SK-N-SH treated with all-trans-retinoic acid at 6 μM for 48 hours (cell line): ENCODE measurements at regions not wholly inside any gene's neighbourhood (a gene's known extent, or its start where the extent isn't known, plus 50 kb on each side); places are given as distances from the start of the nearest gene placed in this dataset.

Source experiments
- ATAC-seq: fragments of 200-7000 bp; cut with Tn5 transposase; 3 replicates; pipeline ENCODE4 v1.9.1; 2020; ENCODE audit warnings: mild to moderate bottlenecking, moderate library complexity
- ARNTL ChIP-seq: fragments of 450-650 bp; formaldehyde crosslinking; IDR thresholded peaks from 2 replicates; pipeline ENCODE4 v1.5.0; 2020; ENCODE audit warnings: low read depth, mild to moderate bottlenecking, moderate library complexity, borderline replicate concordance
- BACH2 ChIP-seq: fragments of 250-450 bp; sonication (Bioruptor Pico); IDR thresholded peaks from 2 replicates; pipeline ENCODE4 v1.9.0; 2021; ENCODE audit warnings: mild to moderate bottlenecking, borderline replicate concordance
- CSDC2 ChIP-seq: fragments of 250-450 bp; sonication (Bioruptor Pico); IDR thresholded peaks from 2 replicates; pipeline ENCODE4 v1.5.0; 2020; ENCODE audit warnings: mild to moderate bottlenecking, moderate library complexity
- ESRRG ChIP-seq: fragments of 250-450 bp; sonication (Bioruptor Pico); IDR thresholded peaks from 2 replicates; pipeline ENCODE4 v1.6.1; 2021; ENCODE audit warnings: mild to moderate bottlenecking
- GLIS3 ChIP-seq: fragments of 250-450 bp; sonication (Bioruptor Pico); IDR thresholded peaks from 2 replicates; pipeline ENCODE4 v1.5.0; 2020; ENCODE audit warnings: mild to moderate bottlenecking, moderate library complexity
- ISL1 ChIP-seq: fragments of 250-450 bp; sonication (Bioruptor Pico); IDR thresholded peaks from 2 replicates; pipeline ENCODE4 v2.1.2; 2022; ENCODE audit warnings: mild to moderate bottlenecking, moderate library complexity
- POU6F1 ChIP-seq: fragments of 250-450 bp; sonication (Bioruptor Pico); IDR thresholded peaks from 2 replicates; pipeline ENCODE4 v1.8.0; 2021; ENCODE audit warnings: low read depth, mild to moderate bottlenecking, moderate library complexity, borderline replicate concordance
- PPARA ChIP-seq: fragments of 250-450 bp; sonication (Bioruptor Pico); IDR thresholded peaks from 2 replicates; pipeline ENCODE4 v1.5.0; 2020; ENCODE audit warnings: mild to moderate bottlenecking, borderline replicate concordance
- RARB ChIP-seq: fragments of 250-450 bp; sonication (Bioruptor Pico); IDR thresholded peaks from 2 replicates; pipeline ENCODE4 v1.8.0; 2021; ENCODE audit warnings: mild to moderate bottlenecking, moderate library complexity
- SNAI2 ChIP-seq: fragments of 250-450 bp; sonication (Bioruptor Pico); IDR thresholded peaks from 2 replicates; pipeline ENCODE4 v1.5.0; 2020; ENCODE audit warnings: mild to moderate bottlenecking, moderate library complexity
- TCF4 ChIP-seq: fragments of 250-450 bp; sonication (Bioruptor Pico); IDR thresholded peaks from 2 replicates; pipeline ENCODE4 v1.8.0; 2021; ENCODE audit warnings: mild to moderate bottlenecking, moderate library complexity, borderline replicate concordance
- TOX ChIP-seq: fragments of 250-450 bp; sonication (Bioruptor Pico); IDR thresholded peaks from 2 replicates; pipeline ENCODE4 v1.8.0; 2021; ENCODE audit warnings: mild to moderate bottlenecking, moderate library complexity, borderline replicate concordance
- ZC3H10 ChIP-seq: fragments of 250-450 bp; sonication (Bioruptor Pico); IDR thresholded peaks from 2 replicates; pipeline ENCODE4 v1.5.1; 2021; ENCODE audit warnings: mild to moderate bottlenecking, moderate library complexity
- ZFP3 ChIP-seq: fragments of 250-450 bp; sonication (Bioruptor Pico); IDR thresholded peaks from 2 replicates; pipeline ENCODE4 v1.5.0; 2020; ENCODE audit warnings: mild to moderate bottlenecking, moderate library complexity
- ZFP30 ChIP-seq: fragments of 450-650 bp; formaldehyde crosslinking; IDR thresholded peaks from 2 replicates; pipeline ENCODE4 v1.5.0; 2022; ENCODE audit warnings: mild to moderate bottlenecking, moderate library complexity
- ZNF565 ChIP-seq: fragments of 450-650 bp; formaldehyde crosslinking; conservative IDR thresholded peaks from 2 replicates; pipeline ENCODE4 v1.5.0; 2020; ENCODE audit warnings: low read depth, mild to moderate bottlenecking, moderate library complexity
- TF ChIP-seq, protein P1 (sequence below): fragments of 250-450 bp; sonication (Bioruptor Pico); IDR thresholded peaks from 2 replicates; pipeline ENCODE4 v1.5.0; 2020; ENCODE audit warnings: mild to moderate bottlenecking, moderate library complexity
- TF ChIP-seq, protein P2 (sequence below): fragments of 250-450 bp; sonication (Bioruptor Pico); IDR thresholded peaks from 2 replicates; pipeline ENCODE4 v1.5.1; 2020; ENCODE audit warnings: low read depth, mild to moderate bottlenecking, moderate library complexity

DNA sequence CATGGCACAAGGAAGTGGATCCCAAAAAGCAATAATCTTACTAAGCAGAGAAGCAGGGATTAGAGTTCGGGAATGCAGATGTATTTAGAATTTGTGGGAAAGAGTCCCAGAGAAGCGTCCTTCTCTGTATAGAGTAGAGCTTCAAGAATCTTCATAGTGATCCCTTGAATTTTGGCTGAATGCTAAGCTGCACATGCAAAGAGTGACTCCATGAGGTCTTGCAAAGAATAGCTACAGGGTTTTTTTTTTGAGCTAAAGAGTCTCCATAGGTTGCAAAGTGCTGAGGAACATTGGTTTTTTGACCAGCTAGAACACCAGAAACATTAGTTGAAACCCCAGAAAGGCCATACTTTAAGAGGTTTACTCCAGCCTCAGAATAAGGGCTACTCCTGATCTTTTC, 206.7 kb downstream of the CTH start:
- no peak for ATAC-seq
- TF ChIP-seq, protein P1, sequence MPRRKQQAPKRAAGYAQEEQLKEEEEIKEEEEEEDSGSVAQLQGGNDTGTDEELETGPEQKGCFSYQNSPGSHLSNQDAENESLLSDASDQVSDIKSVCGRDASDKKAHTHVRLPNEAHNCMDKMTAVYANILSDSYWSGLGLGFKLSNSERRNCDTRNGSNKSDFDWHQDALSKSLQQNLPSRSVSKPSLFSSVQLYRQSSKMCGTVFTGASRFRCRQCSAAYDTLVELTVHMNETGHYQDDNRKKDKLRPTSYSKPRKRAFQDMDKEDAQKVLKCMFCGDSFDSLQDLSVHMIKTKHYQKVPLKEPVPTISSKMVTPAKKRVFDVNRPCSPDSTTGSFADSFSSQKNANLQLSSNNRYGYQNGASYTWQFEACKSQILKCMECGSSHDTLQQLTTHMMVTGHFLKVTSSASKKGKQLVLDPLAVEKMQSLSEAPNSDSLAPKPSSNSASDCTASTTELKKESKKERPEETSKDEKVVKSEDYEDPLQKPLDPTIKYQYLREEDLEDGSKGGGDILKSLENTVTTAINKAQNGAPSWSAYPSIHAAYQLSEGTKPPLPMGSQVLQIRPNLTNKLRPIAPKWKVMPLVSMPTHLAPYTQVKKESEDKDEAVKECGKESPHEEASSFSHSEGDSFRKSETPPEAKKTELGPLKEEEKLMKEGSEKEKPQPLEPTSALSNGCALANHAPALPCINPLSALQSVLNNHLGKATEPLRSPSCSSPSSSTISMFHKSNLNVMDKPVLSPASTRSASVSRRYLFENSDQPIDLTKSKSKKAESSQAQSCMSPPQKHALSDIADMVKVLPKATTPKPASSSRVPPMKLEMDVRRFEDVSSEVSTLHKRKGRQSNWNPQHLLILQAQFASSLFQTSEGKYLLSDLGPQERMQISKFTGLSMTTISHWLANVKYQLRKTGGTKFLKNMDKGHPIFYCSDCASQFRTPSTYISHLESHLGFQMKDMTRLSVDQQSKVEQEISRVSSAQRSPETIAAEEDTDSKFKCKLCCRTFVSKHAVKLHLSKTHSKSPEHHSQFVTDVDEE (CRISPR knock-in tag): no peak
- TF ChIP-seq ESRRG (CRISPR knock-in tag): no peak
- no peak for TF ChIP-seq POU6F1 (CRISPR knock-in tag)
- no peak for TF ChIP-seq PPARA
- TF ChIP-seq BACH2 (CRISPR knock-in tag): no peak
- TF ChIP-seq ZFP3 (CRISPR knock-in tag): no peak
- no peak for TF ChIP-seq CSDC2
- no peak for TF ChIP-seq GLIS3
- TF ChIP-seq SNAI2: no peak
- no peak for TF ChIP-seq ARNTL
- TF ChIP-seq ISL1 (CRISPR knock-in tag): no peak
- TF ChIP-seq RARB (CRISPR knock-in tag): no peak
- TF ChIP-seq TOX (CRISPR knock-in tag): no peak
- no peak for TF ChIP-seq ZC3H10 (CRISPR knock-in tag)
- TF ChIP-seq, protein P2, sequence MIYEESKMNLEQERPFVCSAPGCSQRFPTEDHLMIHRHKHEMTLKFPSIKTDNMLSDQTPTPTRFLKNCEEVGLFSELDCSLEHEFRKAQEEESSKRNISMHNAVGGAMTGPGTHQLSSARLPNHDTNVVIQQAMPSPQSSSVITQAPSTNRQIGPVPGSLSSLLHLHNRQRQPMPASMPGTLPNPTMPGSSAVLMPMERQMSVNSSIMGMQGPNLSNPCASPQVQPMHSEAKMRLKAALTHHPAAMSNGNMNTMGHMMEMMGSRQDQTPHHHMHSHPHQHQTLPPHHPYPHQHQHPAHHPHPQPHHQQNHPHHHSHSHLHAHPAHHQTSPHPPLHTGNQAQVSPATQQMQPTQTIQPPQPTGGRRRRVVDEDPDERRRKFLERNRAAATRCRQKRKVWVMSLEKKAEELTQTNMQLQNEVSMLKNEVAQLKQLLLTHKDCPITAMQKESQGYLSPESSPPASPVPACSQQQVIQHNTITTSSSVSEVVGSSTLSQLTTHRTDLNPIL (CRISPR knock-in tag): no peak
- no peak for TF ChIP-seq TCF4 (CRISPR knock-in tag)

- no peak for TF ChIP-seq ZC3H10 (CRISPR knock-in tag)
- no peak for TF ChIP-seq ZFP3 (CRISPR knock-in tag)
- no peak for TF ChIP-seq SNAI2
- TF ChIP-seq, protein P2 (CRISPR knock-in tag): no peak
- TF ChIP-seq CSDC2: no peak
- TF ChIP-seq, protein P1 (CRISPR knock-in tag): no peak
- TF ChIP-seq POU6F1 (CRISPR knock-in tag): no peak
- no peak for TF ChIP-seq PPARA
- TF ChIP-seq ZFP30 (CRISPR knock-in tag): no peak
- TF ChIP-seq GLIS3: no peak
- no peak for TF ChIP-seq ZNF565 (CRISPR knock-in tag)
- ATAC-seq: no peak
These were observed 216.8 kb downstream of the CTH start for GRCh38 chr1:70627910-70628309.

DNA sequence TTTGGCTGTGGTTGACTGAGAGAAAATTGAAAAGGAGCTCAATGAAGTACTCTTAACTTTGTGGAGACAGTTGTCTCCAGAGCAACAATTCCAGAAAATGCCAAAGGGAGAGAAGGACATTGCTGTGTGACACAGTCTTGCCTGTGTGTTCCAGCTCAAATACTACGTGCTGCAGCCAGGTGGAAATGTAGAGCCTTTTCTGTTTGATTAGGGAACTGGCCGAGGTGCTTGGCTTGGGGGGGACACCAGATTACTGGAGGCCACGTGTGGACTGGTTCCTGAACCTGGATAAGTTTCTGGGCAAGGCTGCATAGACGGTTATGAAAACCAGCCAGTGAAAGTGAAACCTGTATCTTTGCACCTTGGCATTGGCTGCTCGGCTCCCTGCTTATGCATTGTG, 217.9 kb downstream of the CTH start:
- TF ChIP-seq ESRRG (CRISPR knock-in tag) (no peak), ZC3H10 (CRISPR knock-in tag) (no peak)
- TF ChIP-seq, all 23 proteins: peak for 0
- ATAC-seq: no peak
